A549 (cell line): ENCODE measurements at regions not wholly inside any gene's neighbourhood (a gene's known extent, or its start where the extent isn't known, plus 50 kb on each side); places are given as distances from the start of the nearest gene placed in this dataset.
"Not testable (repeated sequence)": the region's sequence is repeated elsewhere in the genome, so short reads cannot be mapped to it uniquely, and the experiment has no call there.

ENCODE experiments used
- ATAC-seq, 2 experiments: fragments of 200-7000 bp in 1 of 2; fragments of >200 bp in 1 of 2; cut with Nextera tagmentation in 1 of 2; cut with Tn5 transposase in 1 of 2; 3 replicates each; pipeline versions ENCODE4 v1.8.0 to v1.9.1; 2018 to 2020; ENCODE audit warnings: mild to moderate bottlenecking in 1 of 2, moderate library complexity in 1 of 2
- CTCF ChIA-PET: fragments of 300-600 bp; sonication (Branson Sonifier 250); formaldehyde crosslinking; extraction: SDS; loops from one replicate; lab custom pipeline; 2021; ENCODE audit warnings: antibody characterized with exemption, inconsistent platforms; lab: Yijun Ruan, JAX
- POLR2A ChIA-PET: fragments of 350-600 bp; formaldehyde crosslinking; extraction: SDS; loops from one replicate; lab custom pipeline; 2021; ENCODE audit warnings: antibody characterized with exemption, inconsistent platforms; lab: Yijun Ruan, JAX
- DNase-seq, 2 experiments: peaks; one replicate each; pipeline versions ENCODE4 v3.0.0 to v3.0.0-alpha.2; 2011 to 2016; ENCODE audit warnings: low read depth in 1 of 2, low spot score in 1 of 2
- FAIRE-seq: peaks from 2 replicates; lab custom pipeline; 2011; peaks lifted over from hg19 to GRCh38; lab: Jason Lieb, UNC
- H3K27ac ChIP-seq, 2 experiments: fragments of >200 bp; sonication (Bioruptor Twin); formaldehyde crosslinking; 3 replicates each; pipeline ENCODE4 v1.5.1; 2016 to 2017
- H3K4me1 ChIP-seq: fragments of >200 bp; sonication (Bioruptor Twin); formaldehyde crosslinking; 3 replicates; pipeline ENCODE4 v1.6.1; 2016
- H3K4me2 ChIP-seq: fragments of >200 bp; sonication (Bioruptor Twin); formaldehyde crosslinking; 3 replicates; pipeline ENCODE4 v1.6.1; 2016
- H3K4me3 ChIP-seq: fragments of >200 bp; sonication (Bioruptor Twin); formaldehyde crosslinking; 3 replicates; pipeline ENCODE4 v1.5.1; 2016
- H3K9me3 ChIP-seq: fragments of >200 bp; sonication (Bioruptor Twin); formaldehyde crosslinking; 3 replicates; pipeline ENCODE4 v1.6.1; 2016
- BHLHE40 ChIP-seq: IDR thresholded peaks from 2 replicates; pipeline ENCODE4 v1.6.1; 2012; ENCODE audit warnings: low read depth, low read length, inconsistent platforms
- CBX8 ChIP-seq: fragments of 200-600 bp; sonication (generic); IDR thresholded peaks from 2 replicates; pipeline ENCODE4 v1.6.1; 2016
- CHD2 ChIP-seq: fragments of 150-350 bp; IDR thresholded peaks from 2 replicates; pipeline ENCODE4 v1.6.1; 2014; ENCODE audit warnings: low read length; ENCODE audit not compliant: partially characterized antibody
- CHD4 ChIP-seq: fragments of 200-600 bp; sonication (generic); IDR thresholded peaks from 2 replicates; pipeline ENCODE4 v1.6.1; 2016; ENCODE audit warnings: antibody characterized with exemption, mild to moderate bottlenecking, borderline replicate concordance
- EP300 ChIP-seq, 2 experiments: fragments of >200 bp; sonication (Bioruptor Twin); formaldehyde crosslinking; IDR thresholded peaks; 2 replicates in 1 of 2; 3 replicates in 1 of 2; pipeline ENCODE4 v1.6.1; 2016 to 2017
- ESRRA ChIP-seq: fragments of 150-350 bp; IDR thresholded peaks from 2 replicates; pipeline ENCODE4 v1.6.1; 2014; ENCODE audit warnings: mild to moderate bottlenecking, low read length, borderline replicate concordance
- FOXS1 ChIP-seq: fragments of 250-450 bp; sonication (Bioruptor Pico); IDR thresholded peaks from 2 replicates; pipeline ENCODE4 v1.5.0; 2020; ENCODE audit warnings: mild to moderate bottlenecking, moderate library complexity
- HDAC2 ChIP-seq: fragments of 200-600 bp; sonication (generic); IDR thresholded peaks from 2 replicates; pipeline ENCODE4 v1.6.1; 2016
- HOXA7 ChIP-seq: fragments of 250-450 bp; sonication (Bioruptor Pico); IDR thresholded peaks from 2 replicates; pipeline ENCODE4 v1.5.0; 2020; ENCODE audit warnings: mild to moderate bottlenecking, moderate library complexity
- JUN ChIP-seq, 2 experiments: fragments of >200 bp; sonication (Bioruptor Twin); formaldehyde crosslinking; IDR thresholded peaks; 2 replicates in 1 of 2; 3 replicates in 1 of 2; pipeline ENCODE4 v1.6.1; 2016 to 2017
- JUNB ChIP-seq: fragments of >200 bp; sonication (Bioruptor Twin); formaldehyde crosslinking; IDR thresholded peaks from 2 replicates; pipeline ENCODE4 v1.6.1; 2016
- MAFK ChIP-seq: fragments of 450-650 bp; IDR thresholded peaks from 2 replicates; pipeline ENCODE4 v1.6.1; 2014; ENCODE audit not compliant: partially characterized antibody
- MAZ ChIP-seq: fragments of 150-350 bp; IDR thresholded peaks from 2 replicates; pipeline ENCODE4 v1.6.1; 2014; ENCODE audit warnings: antibody characterized with exemption, low read depth, low read length, borderline replicate concordance
- MYC ChIP-seq: IDR thresholded peaks from 2 replicates; pipeline ENCODE4 v1.6.1; 2012; ENCODE audit warnings: mild to moderate bottlenecking, inconsistent platforms, low read length, improper control_type of control experiment, borderline replicate concordance
- NPAS2 ChIP-seq: fragments of 250-450 bp; sonication (Bioruptor Pico); IDR thresholded peaks from 2 replicates; pipeline ENCODE4 v1.8.0; 2022; ENCODE audit warnings: mild to moderate bottlenecking, moderate library complexity, borderline replicate concordance
- NR3C1 ChIP-seq: fragments of >200 bp; sonication (Bioruptor Twin); formaldehyde crosslinking; IDR thresholded peaks from 3 replicates; pipeline ENCODE4 v1.6.1; 2017
- PHF8 ChIP-seq: fragments of 200-600 bp; sonication (generic); IDR thresholded peaks from 2 replicates; pipeline ENCODE4 v1.6.1; 2016; ENCODE audit warnings: low read depth, mild to moderate bottlenecking, antibody characterized with exemption, moderate library complexity, borderline replicate concordance
- POLR2A ChIP-seq: IDR thresholded peaks from 2 replicates; pipeline ENCODE4 v1.6.1; 2012; ENCODE audit warnings: mild to moderate bottlenecking, low read length
- RAD21 ChIP-seq, 2 experiments: fragments of >200 bp in 1 of 2; sonication (Bioruptor Twin) in 1 of 2; formaldehyde crosslinking in 1 of 2; IDR thresholded peaks in 1 of 2; conservative IDR thresholded peaks in 1 of 2; 2 replicates in 1 of 2; 3 replicates in 1 of 2; pipeline ENCODE4 v1.6.1; 2012 to 2018; ENCODE audit warnings: inconsistent platforms in 1 of 2
- RCOR1 ChIP-seq: fragments of 150-350 bp; IDR thresholded peaks from 2 replicates; pipeline ENCODE4 v1.6.1; 2014; ENCODE audit warnings: antibody characterized with exemption, low read length, low read depth
- RFX5 ChIP-seq: fragments of 450-650 bp; IDR thresholded peaks from 2 replicates; pipeline ENCODE4 v1.7.1; 2014; ENCODE audit warnings: antibody characterized with exemption, mild to moderate bottlenecking, moderate library complexity
- SREBF2 ChIP-seq: fragments of 450-650 bp; IDR thresholded peaks from 2 replicates; pipeline ENCODE4 v1.6.1; 2014; ENCODE audit warnings: mild to moderate bottlenecking, moderate library complexity
- TP53 ChIP-seq: fragments of 250-450 bp; sonication (Bioruptor Pico); IDR thresholded peaks from 2 replicates; pipeline ENCODE4 v1.5.0; 2021; ENCODE audit warnings: mild to moderate bottlenecking, moderate library complexity
- WGBS: methylation state at CpG from one replicate; pipeline ENCODE4 v1.1.6; 2017; ENCODE audit errors: missing lambda C conversion rate; 5-methylcytosine and 5-hydroxymethylcytosine counted together
- TF ChIP-seq, protein P1 (sequence below): fragments of 250-450 bp; sonication (Bioruptor Pico); IDR thresholded peaks from 2 replicates; pipeline ENCODE4 v1.5.0; 2020; ENCODE audit warnings: low read depth, mild to moderate bottlenecking, moderate library complexity

DNA sequence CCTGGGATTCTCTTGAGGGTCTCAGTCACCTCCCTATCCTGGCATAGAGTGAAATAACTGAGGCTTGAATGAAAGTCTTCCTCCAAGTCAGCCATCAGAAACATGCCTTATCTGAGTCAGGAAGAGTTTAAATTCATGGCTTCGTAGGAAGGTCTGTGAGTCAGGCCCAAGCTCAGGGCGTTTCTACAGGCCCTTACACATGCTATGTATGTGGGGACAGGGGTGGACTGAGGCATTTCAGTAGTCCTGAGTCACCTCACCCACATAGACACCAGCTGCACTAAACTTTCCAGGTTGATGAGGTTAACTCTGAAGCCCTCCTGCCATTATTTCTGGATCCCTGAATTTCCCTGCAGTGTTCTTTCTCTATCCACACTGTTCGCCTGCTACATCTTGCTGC, 134.6 kb upstream of the RCN1 start (continued):
- TF ChIP-seq, protein P1, sequence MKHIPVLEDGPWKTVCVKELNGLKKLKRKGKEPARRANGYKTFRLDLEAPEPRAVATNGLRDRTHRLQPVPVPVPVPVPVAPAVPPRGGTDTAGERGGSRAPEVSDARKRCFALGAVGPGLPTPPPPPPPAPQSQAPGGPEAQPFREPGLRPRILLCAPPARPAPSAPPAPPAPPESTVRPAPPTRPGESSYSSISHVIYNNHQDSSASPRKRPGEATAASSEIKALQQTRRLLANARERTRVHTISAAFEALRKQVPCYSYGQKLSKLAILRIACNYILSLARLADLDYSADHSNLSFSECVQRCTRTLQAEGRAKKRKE (CRISPR knock-in tag) = no peak
- TF ChIP-seq POLR2A (no peak), JUNB (no peak)

DNA sequence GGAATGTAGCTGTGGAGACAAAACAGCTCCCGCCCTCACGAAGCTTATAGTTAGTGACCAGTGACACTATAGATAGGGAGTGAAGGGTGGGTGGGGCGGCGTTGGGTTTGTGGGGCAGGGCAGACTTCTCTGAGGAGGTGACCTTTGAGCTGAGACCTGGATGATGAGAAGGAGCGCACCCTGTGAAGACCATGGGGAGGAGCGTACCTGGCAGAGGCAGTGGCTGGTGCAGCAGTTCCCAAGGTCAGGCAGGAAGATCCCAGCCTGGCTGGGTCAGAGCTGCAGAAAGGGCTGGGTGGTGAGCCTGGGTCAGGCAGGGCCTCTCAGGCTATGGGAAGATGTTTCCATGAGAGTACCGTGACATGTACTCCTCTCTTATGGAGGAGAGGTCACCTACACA, 135.0 kb upstream of the RCN1 start:
- H3K9me3 ChIP-seq = no peaks in the 10 kb centered on the region
- ChIA-PET POLR2A (interaction anchor here (0.6 kb wide), 1 partner anchor 134 kb away, joined by 6 read pairs; no protein-coding TSS in a partner anchor), CTCF (no interaction called here)
- H3K27ac ChIP-seq = no peak overlapping the region
- FAIRE-seq (no peak), ATAC-seq (no peak), DNase-seq (no peak)
- 87% methylated on average over 7 of the region's 7 CpGs for WGBS
- H3K4me3 ChIP-seq = no peak overlapping the region
- H3K4me2 ChIP-seq = no peak overlapping the region
- H3K4me1 ChIP-seq = no peaks in the 10 kb centered on the region
- TF ChIP-seq RAD21 (conservative IDR thresholded peaks at IDR 0.05 in 1 of 2, IDR thresholded peaks at IDR 0.05 in 1 of 2) (no peak), NPAS2 (CRISPR knock-in tag) (no peak), JUNB (no peak), JUN (IDR thresholded peaks at IDR 0.05) (no peak), MAZ (no peak), BHLHE40 (no peak), SREBF2 (no peak), CHD4 (no peak), CBX8 (no peak), POLR2A (no peak), MYC (no peak), RCOR1 (no peak)
- TF ChIP-seq, protein P1 (CRISPR knock-in tag) = no peak

DNA sequence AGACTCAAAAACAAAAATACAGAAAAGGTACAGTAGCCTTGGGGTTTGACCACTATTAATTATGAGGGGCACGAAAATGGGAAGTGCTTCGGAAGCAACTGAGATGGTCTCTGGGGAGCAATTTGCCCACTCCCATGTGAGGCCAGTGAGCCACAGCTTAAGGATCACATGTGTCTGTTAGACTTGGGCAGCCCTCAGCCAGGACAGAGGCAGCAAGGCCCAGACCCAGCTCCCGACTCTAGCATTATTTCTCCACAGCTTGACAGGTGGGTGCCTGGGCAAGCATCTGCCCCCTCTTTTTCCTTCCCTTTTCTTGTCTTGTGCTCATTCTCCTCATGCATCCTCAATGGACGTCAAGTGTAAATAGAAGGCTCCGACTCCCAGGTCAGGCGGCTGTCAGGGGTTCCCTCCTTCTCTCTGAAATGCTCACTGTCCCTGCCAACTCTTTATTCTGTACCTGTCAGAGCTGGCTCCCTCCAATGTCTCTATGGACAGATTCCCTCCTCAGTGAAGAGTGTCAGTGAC, 137.0 kb upstream of the RCN1 start:
- ChIA-PET CTCF (no interaction called here), POLR2A (no interaction called here)
- Histone ChIP-seq H3K4me3 (no peak overlapping the region), H3K27ac (no peak overlapping the region), H3K4me2 (no peak overlapping the region), H3K4me1 (no peaks in the 10 kb centered on the region), H3K9me3 (no peaks in the 10 kb centered on the region)
- DNase-seq (no peak), FAIRE-seq (no peak), ATAC-seq (no peak)
- TF ChIP-seq TP53 (CRISPR knock-in tag) (no peak), PHF8 (no peak), MYC (no peak), CBX8 (no peak), HOXA7 (CRISPR knock-in tag) (no peak), BHLHE40 (no peak), ESRRA (no peak), FOXS1 (CRISPR knock-in tag) (no peak), NR3C1 (no peak), CHD2 (no peak), SREBF2 (no peak), EP300 (IDR thresholded peaks at IDR 0.05) (no peak), RFX5 (no peak), MAFK (no peak), HDAC2 (no peak), CHD4 (no peak)
- WGBS = 43% methylated on average over 6 of the region's 6 CpGs

DNA sequence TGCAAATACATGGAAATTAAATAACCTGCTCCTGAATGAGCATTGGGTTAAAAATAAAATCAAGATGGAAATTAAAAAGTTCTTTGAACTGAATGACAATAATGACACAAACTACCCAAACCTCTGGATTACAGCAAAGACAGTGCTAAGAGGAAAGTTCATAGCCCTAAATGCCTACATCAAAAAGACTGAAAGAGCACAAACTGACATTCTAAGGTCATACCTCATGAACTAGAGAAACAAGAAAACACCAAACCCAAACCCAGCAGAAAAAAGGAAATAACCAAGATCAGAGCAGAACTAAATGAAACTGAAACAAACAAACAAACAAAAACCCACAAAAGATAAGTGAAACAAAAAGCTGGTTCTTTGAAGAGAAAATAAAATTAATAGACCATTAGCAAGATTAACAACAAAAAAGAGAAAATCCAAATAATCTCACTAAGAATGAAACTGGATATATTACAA, 138.6 kb upstream of the PAX6 start:
- DNase-seq, H3K9me3 ChIP-seq, H3K4me1 ChIP-seq, H3K4me2 ChIP-seq, H3K27ac ChIP-seq, H3K4me3 ChIP-seq, ATAC-seq, POLR2A ChIA-PET, FAIRE-seq: not testable (repeated sequence)
- CTCF ChIA-PET = interaction anchor here (1.2 kb wide), 1 partner anchor 19 kb away, joined by 3 read pairs; no protein-coding TSS in a partner anchor
